ENCODE measurements at regions not wholly inside any gene's neighbourhood (a gene's known extent, or its start where the extent isn't known, plus 50 kb on each side); places are given as distances from the start of the nearest gene placed in this dataset.

DNA sequence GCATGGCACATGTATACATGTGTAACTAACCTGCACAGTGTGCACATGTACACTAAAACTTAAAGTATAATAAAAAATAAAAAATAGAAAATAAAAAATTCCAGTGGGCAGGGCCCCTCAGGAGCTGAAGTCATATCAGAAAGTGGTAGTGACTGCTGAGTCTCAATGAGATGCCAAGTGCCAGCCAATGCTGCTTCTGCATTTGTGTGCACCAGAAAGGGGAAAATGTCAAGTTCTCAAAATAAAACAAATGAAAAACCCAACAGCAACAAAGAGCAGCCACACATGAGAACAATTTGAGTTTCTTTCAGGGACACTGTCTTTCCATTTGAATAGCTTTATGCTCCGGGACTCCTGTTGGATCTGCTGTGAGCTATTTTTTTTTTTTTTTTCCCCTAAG lies 117.2 kb upstream of the CCDC112 start:
- TF ChIP-seq CTCF (IDR thresholded peaks at IDR 0.05 in 4 of 5, conservative IDR thresholded peaks at IDR 0.05 in 1 of 5) (no peak), POLR2A (IDR thresholded peaks at IDR 0.05) (no peak)
